ENCODE measurements at regions not wholly inside any gene's neighbourhood (a gene's known extent, or its start where the extent isn't known, plus 50 kb on each side); places are given as distances from the start of the nearest gene placed in this dataset.
A peak's percentile ranks its signal among the peaks of the same experiment; 100 is the strongest.

- DNase-seq = no peak
Measured at GRCh38 chr11:95375451-95375850, 144.4 kb upstream of the SESN3 start.

GRCh38 chr11:95374105-95374504, 143.1 kb upstream of the SESN3 start:
- DNase-seq = no peak

GRCh38 chr11:95373241-95373640, 142.2 kb upstream of the SESN3 start:
- no peak for DNase-seq

GRCh38 chr11:95372097-95372656, 141.2 kb upstream of the SESN3 start:
- DNase-seq = no peak

- peak; percentile 72 to 75 for DNase-seq
Measured at GRCh38 chr11:95371153-95371552, 140.2 kb upstream of the SESN3 start.

- DNase-seq = no peak
Measured at GRCh38 chr11:95367726-95368125, 136.7 kb upstream of the SESN3 start.

- DNase-seq = peak; percentile 53 to 78
Measured at GRCh38 chr11:95365348-95365747, 134.3 kb upstream of the SESN3 start.

GRCh38 chr11:95364324-95365295, 133.6 kb upstream of the SESN3 start:
- no peak for DNase-seq

GRCh38 chr11:95363708-95364107, 132.7 kb upstream of the SESN3 start:
- DNase-seq = no peak

- DNase-seq = peak; percentile 83 to 94
Measured at GRCh38 chr11:95363164-95363563, 132.2 kb upstream of the SESN3 start.

GRCh38 chr11:95361180-95361579, 130.2 kb upstream of the SESN3 start:
- no peak for DNase-seq

- DNase-seq = peak; percentile 74 to 85
Measured at GRCh38 chr11:95360377-95361075, 129.5 kb upstream of the SESN3 start.

- DNase-seq = no peak
Measured at GRCh38 chr11:95359756-95360155, 128.8 kb upstream of the SESN3 start.

- DNase-seq = no peak
Measured at GRCh38 chr11:95359341-95359663, 128.3 kb upstream of the SESN3 start.

GRCh38 chr11:95358511-95359340, 127.7 kb upstream of the SESN3 start:
- DNase-seq = peak in 1 of 2 donors; percentile 11

GRCh38 chr11:95354304-95354703, 123.3 kb upstream of the SESN3 start:
- no peak for DNase-seq

- no peak for DNase-seq
Measured at GRCh38 chr11:95353706-95354105, 122.7 kb upstream of the SESN3 start.

- no peak for DNase-seq
Measured at GRCh38 chr11:95352733-95353346, 121.8 kb upstream of the SESN3 start.

- no peak for DNase-seq
Measured at GRCh38 chr11:95349345-95349942, 118.4 kb upstream of the SESN3 start.

GRCh38 chr11:95346265-95346664, 115.3 kb upstream of the SESN3 start:
- peak in 1 of 2 donors; percentile 32 for DNase-seq

GRCh38 chr11:95345651-95346050, 114.6 kb upstream of the SESN3 start:
- DNase-seq = no peak
